ENCODE measurements at regions not wholly inside any gene's neighbourhood (a gene's known extent, or its start where the extent isn't known, plus 50 kb on each side); places are given as distances from the start of the nearest gene placed in this dataset.

- TF ChIP-seq, protein P1, sequence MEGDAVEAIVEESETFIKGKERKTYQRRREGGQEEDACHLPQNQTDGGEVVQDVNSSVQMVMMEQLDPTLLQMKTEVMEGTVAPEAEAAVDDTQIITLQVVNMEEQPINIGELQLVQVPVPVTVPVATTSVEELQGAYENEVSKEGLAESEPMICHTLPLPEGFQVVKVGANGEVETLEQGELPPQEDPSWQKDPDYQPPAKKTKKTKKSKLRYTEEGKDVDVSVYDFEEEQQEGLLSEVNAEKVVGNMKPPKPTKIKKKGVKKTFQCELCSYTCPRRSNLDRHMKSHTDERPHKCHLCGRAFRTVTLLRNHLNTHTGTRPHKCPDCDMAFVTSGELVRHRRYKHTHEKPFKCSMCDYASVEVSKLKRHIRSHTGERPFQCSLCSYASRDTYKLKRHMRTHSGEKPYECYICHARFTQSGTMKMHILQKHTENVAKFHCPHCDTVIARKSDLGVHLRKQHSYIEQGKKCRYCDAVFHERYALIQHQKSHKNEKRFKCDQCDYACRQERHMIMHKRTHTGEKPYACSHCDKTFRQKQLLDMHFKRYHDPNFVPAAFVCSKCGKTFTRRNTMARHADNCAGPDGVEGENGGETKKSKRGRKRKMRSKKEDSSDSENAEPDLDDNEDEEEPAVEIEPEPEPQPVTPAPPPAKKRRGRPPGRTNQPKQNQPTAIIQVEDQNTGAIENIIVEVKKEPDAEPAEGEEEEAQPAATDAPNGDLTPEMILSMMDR (IDR thresholded peaks at IDR 0.05) = no peak
- TF ChIP-seq EP300 (IDR thresholded peaks at IDR 0.05) (no peak), POLR2A (IDR thresholded peaks at IDR 0.05; ENCODE audit: low read depth) (no peak), POLR2AphosphoS5 (IDR thresholded peaks at IDR 0.05) (no peak)
Observed at GRCh38 chr14:101169267-101169666, 265.7 kb upstream of the RTL1 start.
